ENCODE measurements at regions not wholly inside any gene's neighbourhood (a gene's known extent, or its start where the extent isn't known, plus 50 kb on each side); places are given as distances from the start of the nearest gene placed in this dataset.
A peak's percentile ranks its signal among the peaks of the same experiment; 100 is the strongest.

DNA sequence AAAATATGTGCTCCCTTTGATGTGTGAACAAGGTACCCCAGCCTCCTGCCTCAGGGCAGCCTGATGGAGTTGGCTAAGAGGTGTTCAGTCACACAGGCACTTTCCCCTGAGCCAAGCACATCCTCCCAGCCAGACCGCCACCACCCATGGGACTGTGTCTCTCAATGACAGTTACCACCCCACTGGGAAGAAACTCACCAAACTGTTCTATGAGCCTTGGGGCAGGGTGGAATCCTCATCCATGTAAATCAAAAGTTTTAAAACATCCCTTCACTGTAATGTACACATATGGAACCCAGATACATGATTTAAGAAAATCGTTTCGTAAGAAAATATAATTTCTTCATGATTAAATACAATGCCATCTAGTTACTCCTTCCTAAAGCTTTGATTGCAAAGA is 138.4 kb upstream of the LSM14A start:
- Mint-ChIP-seq H3K36me3 (ENCODE audit: low read depth) (no peaks in the 10 kb centered on the region), H3K27ac (0 out of 2 replicates have a peak overlapping the region, but pooled peaks have one; percentile 6)

DNA sequence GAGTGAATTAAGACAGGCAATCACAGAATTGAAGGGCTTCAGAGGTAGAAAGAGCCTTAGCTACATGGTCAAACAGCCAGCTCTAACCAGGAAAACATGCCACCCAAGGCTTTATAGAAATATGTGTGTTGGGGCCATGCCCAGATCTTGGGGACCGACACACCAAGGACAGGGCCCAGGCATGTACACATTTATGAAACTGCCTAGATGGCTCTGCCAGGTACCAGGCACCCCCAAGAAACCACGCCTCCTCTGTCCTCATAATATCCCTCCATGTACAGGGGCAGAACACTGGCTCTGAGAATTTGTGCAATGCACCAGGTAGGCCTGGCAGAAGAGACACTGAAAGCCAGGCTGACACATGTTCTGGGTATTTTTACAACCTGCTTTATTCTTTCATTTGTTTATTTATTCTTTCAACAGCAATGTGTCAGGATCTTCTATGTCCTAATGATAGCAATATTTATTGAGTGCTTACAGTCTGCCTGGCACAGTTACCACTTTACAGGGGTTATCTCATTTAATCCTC is 137.9 kb upstream of the LSM14A start:
- Histone ChIP-seq H3K9me2 (ENCODE audit: insufficient read depth) (0 out of 2 replicates have a peak, but pooled peaks cover 7% of the 10 kb centered on the region), H4K20me1 (replicated peaks; ENCODE audit: insufficient read depth) (no peaks in the 10 kb centered on the region), H3K36me3 (ENCODE audit: insufficient read depth) (no peaks in the 10 kb centered on the region), H3K27me3 (ENCODE audit: insufficient read depth) (no peaks in the 10 kb centered on the region), H3K79me2 (replicated peaks; ENCODE audit: insufficient read depth) (no peaks in the 10 kb centered on the region), H3K27ac (ENCODE audit: low read depth) (no peak overlapping the region), H2AFZ (no peak overlapping the region), H3F3A (replicated peaks; ENCODE audit: low read depth) (no peaks in the 10 kb centered on the region), H3K4me3 (no peak overlapping the region), H3K4me2 (no peak overlapping the region), H3K4me1 (ENCODE audit: insufficient read depth) (no peaks in the 10 kb centered on the region)
- H3K27me3 Mint-ChIP-seq (ENCODE audit: insufficient read depth, low read depth, poor library complexity) = peaks cover 7% of the 10 kb centered on the region
- no peak for ATAC-seq
- no peaks in the 10 kb centered on the region for H3K9me3 Mint-ChIP-seq
- H3K27ac Mint-ChIP-seq = no peak overlapping the region
- TF ChIP-seq EZH2phosphoT487 (IDR thresholded peaks at IDR 0.05; ENCODE audit: unreplicated experiment) (no peak), POLR2AphosphoS5 (IDR thresholded peaks at IDR 0.05; ENCODE audit: low read depth) (no peak), STAT1 (IDR thresholded peaks at IDR 0.05; ENCODE audit: unreplicated experiment) (no peak)
- no peak overlapping the region for H3K4me3 Mint-ChIP-seq
- no peak for DNase-seq (ENCODE audit: low spot score)
- H3K4me1 Mint-ChIP-seq = no peaks in the 10 kb centered on the region
- H3K36me3 Mint-ChIP-seq (ENCODE audit: low read depth) = no peaks in the 10 kb centered on the region

More for the DNA sequence above, 138.4 kb upstream of the LSM14A start:
- H3K36me3 ChIP-seq (ENCODE audit: insufficient read depth) = no peaks in the 10 kb centered on the region
- H3K27ac ChIP-seq (ENCODE audit: low read depth) = no peak overlapping the region
- DNase-seq (ENCODE audit: low spot score) (no peak), ATAC-seq (no peak)
- H3K79me2 ChIP-seq (replicated peaks; ENCODE audit: insufficient read depth) = no peaks in the 10 kb centered on the region
- H3K9me2 ChIP-seq (ENCODE audit: insufficient read depth) = 0 out of 2 replicates have a peak, but pooled peaks cover 7% of the 10 kb centered on the region
- Mint-ChIP-seq H3K27me3 (ENCODE audit: insufficient read depth, low read depth, poor library complexity) (peaks cover 8% of the 10 kb centered on the region), H3K9me3 (no peaks in the 10 kb centered on the region), H3K4me3 (no peak overlapping the region), H3K4me1 (no peaks in the 10 kb centered on the region)
- H2AFZ ChIP-seq = no peak overlapping the region
- H3F3A ChIP-seq (replicated peaks; ENCODE audit: low read depth) = no peaks in the 10 kb centered on the region
- H3K4me1 ChIP-seq (ENCODE audit: insufficient read depth) = no peaks in the 10 kb centered on the region
- no peaks in the 10 kb centered on the region for H3K27me3 ChIP-seq (ENCODE audit: insufficient read depth)
- no peak overlapping the region for H3K4me2 ChIP-seq
- no peak overlapping the region for H3K4me3 ChIP-seq
- no peak for TF ChIP-seq CREB1 (CRISPR knock-in tag; IDR thresholded peaks at IDR 0.05; ENCODE audit: low read depth)
- no peak for TF ChIP-seq EZH2phosphoT487 (IDR thresholded peaks at IDR 0.05; ENCODE audit: unreplicated experiment)
- H4K20me1 ChIP-seq (replicated peaks; ENCODE audit: insufficient read depth) = no peaks in the 10 kb centered on the region

DNA sequence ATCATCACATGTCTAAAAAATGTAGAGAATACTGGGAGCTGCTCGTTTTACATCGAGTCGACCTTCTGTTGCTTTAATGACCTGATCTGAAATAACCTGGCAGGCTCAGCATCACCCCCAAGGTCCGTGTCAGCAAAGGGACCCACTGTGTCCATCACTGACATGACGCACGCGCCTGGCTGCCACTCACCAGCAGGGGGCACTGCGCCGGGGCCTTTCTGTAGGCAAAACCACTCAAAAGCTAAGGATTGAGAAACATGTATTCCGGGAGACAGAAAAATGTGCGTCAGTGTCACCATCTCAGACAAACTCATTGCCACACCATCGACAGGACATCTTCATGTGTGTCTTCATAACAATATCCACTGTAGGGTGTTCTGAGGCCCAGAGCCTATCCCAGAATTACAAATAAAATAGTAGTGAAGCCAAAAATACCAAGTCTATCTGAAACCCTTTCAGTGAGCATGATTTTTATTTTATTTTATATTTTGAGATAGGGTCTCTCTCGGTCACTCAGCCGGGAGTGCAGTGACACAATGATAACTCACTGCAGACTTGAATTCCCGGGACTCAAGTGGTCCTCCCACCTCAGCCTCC is 130.3 kb upstream of the LSM14A start:
- Mint-ChIP-seq H3K9me3 (peaks cover 4% of the 10 kb centered on the region; the same call in 1 of the 3 replicates), H3K27me3 (ENCODE audit: insufficient read depth, low read depth, poor library complexity) (peaks cover 2% of the 10 kb centered on the region), H3K27ac (no peak overlapping the region), H3K4me1 (no peaks in the 10 kb centered on the region), H3K36me3 (ENCODE audit: low read depth) (no peaks in the 10 kb centered on the region), H3K4me3 (no peak overlapping the region)
- H3K36me3 ChIP-seq (ENCODE audit: insufficient read depth) = no peaks in the 10 kb centered on the region
- H3K27me3 ChIP-seq (ENCODE audit: insufficient read depth) = no peaks in the 10 kb centered on the region
- 0 out of 2 replicates have a peak overlapping the region, but pooled peaks have one; percentile 32 for H3K27ac ChIP-seq (ENCODE audit: low read depth)
- no peak overlapping the region for H2AFZ ChIP-seq
- H3K9me2 ChIP-seq (ENCODE audit: insufficient read depth) = 0 out of 2 replicates have a peak, but pooled peaks cover 3% of the 10 kb centered on the region
- H4K20me1 ChIP-seq (replicated peaks; ENCODE audit: insufficient read depth) = no peaks in the 10 kb centered on the region
- H3F3A ChIP-seq (replicated peaks; ENCODE audit: low read depth) = no peaks in the 10 kb centered on the region
- peak; percentile 94 for ATAC-seq
- TF ChIP-seq JUNB (IDR thresholded peaks at IDR 0.05; ENCODE audit: unreplicated experiment) (no peak), ZNF331 (CRISPR knock-in tag; IDR thresholded peaks at IDR 0.05; ENCODE audit: low read depth) (no peak), CREB1 (CRISPR knock-in tag; IDR thresholded peaks at IDR 0.05; ENCODE audit: low read depth) (peak; percentile 47; the same call in 1 of the 2 replicates), STAT1 (IDR thresholded peaks at IDR 0.05; ENCODE audit: unreplicated experiment) (no peak), POLR2AphosphoS5 (IDR thresholded peaks at IDR 0.05; ENCODE audit: low read depth) (no peak), EZH2phosphoT487 (IDR thresholded peaks at IDR 0.05; ENCODE audit: unreplicated experiment) (no peak), ZNF114 (CRISPR knock-in tag; IDR thresholded peaks at IDR 0.05) (no peak), NANOG (IDR thresholded peaks at IDR 0.05; ENCODE audit: borderline replicate concordance) (no peak), CTCF (conservative IDR thresholded peaks at IDR 0.05; ENCODE audit: low read depth in 2 of 2) (peak; percentile 92 to 95)
- no peak overlapping the region for H3K4me2 ChIP-seq
- no peaks in the 10 kb centered on the region for H3K79me2 ChIP-seq (replicated peaks; ENCODE audit: insufficient read depth)
- H3K4me3 ChIP-seq = no peak overlapping the region
- peak; percentile 88 for DNase-seq (ENCODE audit: low spot score)
- no peaks in the 10 kb centered on the region for H3K4me1 ChIP-seq (ENCODE audit: insufficient read depth)

Measured in GM23338 (cell line).